Mesenchymal stem cell (in vitro differentiated cells and primary cell): ENCODE measurements at regions not wholly inside any gene's neighbourhood (a gene's known extent, or its start where the extent isn't known, plus 50 kb on each side); places are given as distances from the start of the nearest gene placed in this dataset.

ENCODE experiments used
- DNase-seq: peaks from one replicate; pipeline ENCODE4 v3.0.0-alpha.2; 2013
- H2AFZ ChIP-seq: one replicate; pipeline ENCODE4 v1.6.1; 2013; ENCODE audit warnings: low read depth, mild to moderate bottlenecking, control low read depth, inconsistent platforms, low read length, moderate library complexity
- H2AK5ac ChIP-seq: 2 replicates; pipeline ENCODE4 v1.6.1; 2013; ENCODE audit warnings: low read length, moderate library complexity, mild to moderate bottlenecking, inconsistent platforms; ENCODE audit not compliant: severe bottlenecking
- H2BK120ac ChIP-seq: one replicate; pipeline ENCODE4 v1.6.1; 2013; ENCODE audit warnings: low read depth, mild to moderate bottlenecking, inconsistent platforms, low read length, moderate library complexity
- H2BK12ac ChIP-seq, 2 experiments: one replicate each; pipeline ENCODE4 v1.6.1; 2013; ENCODE audit warnings: inconsistent platforms in 2 of 2, low read length in 2 of 2, mild to moderate bottlenecking in 2 of 2, moderate library complexity in 2 of 2, control low read depth in 1 of 2
- H2BK15ac ChIP-seq: one replicate; pipeline ENCODE4 v1.6.1; 2013; ENCODE audit warnings: mild to moderate bottlenecking, low read depth, inconsistent platforms; ENCODE audit not compliant: poor library complexity, severe bottlenecking
- H2BK5ac ChIP-seq: 2 replicates; pipeline ENCODE4 v1.6.1; 2013; ENCODE audit warnings: low read depth, mild to moderate bottlenecking, low read length, control low read depth, inconsistent platforms; ENCODE audit not compliant: poor library complexity, severe bottlenecking
- H3K14ac ChIP-seq, 2 experiments: one replicate each; pipeline ENCODE4 v1.6.1; 2013; ENCODE audit warnings: inconsistent platforms in 2 of 2, low read length in 2 of 2, control low read depth in 1 of 2, mild to moderate bottlenecking in 1 of 2, moderate library complexity in 1 of 2
- H3K18ac ChIP-seq, 2 experiments: one replicate each; pipeline ENCODE4 v1.6.1; 2013; ENCODE audit warnings: inconsistent platforms in 2 of 2, low read length in 2 of 2, control low read depth in 1 of 2, low read depth in 1 of 2, mild to moderate bottlenecking in 1 of 2
- H3K23ac ChIP-seq, 2 experiments: one replicate each; pipeline ENCODE4 v1.6.1; 2013; ENCODE audit warnings: inconsistent platforms in 2 of 2, low read length in 2 of 2, mild to moderate bottlenecking in 2 of 2, moderate library complexity in 2 of 2, control low read depth in 1 of 2
- H3K27ac ChIP-seq: 2 replicates; pipeline ENCODE4 v1.5.1; 2013; ENCODE audit warnings: mild to moderate bottlenecking, moderate library complexity, low read length, control low read depth, inconsistent platforms; ENCODE audit not compliant: poor library complexity, severe bottlenecking
- H3K27me3 ChIP-seq, 2 experiments: 2 replicates each; pipeline versions ENCODE4 v1.6.1 to v1.7.0; 2013; ENCODE audit warnings: low read length in 2 of 2, mild to moderate bottlenecking in 2 of 2, moderate library complexity in 2 of 2, control low read depth in 1 of 2, inconsistent platforms in 1 of 2; ENCODE audit not compliant: control insufficient read depth in 1 of 2, insufficient read depth in 1 of 2
- H3K36me3 ChIP-seq, 2 experiments: 2 replicates each; pipeline versions ENCODE4 v1.6.1 to v1.7.0; 2013; ENCODE audit warnings: low read length in 2 of 2, control low read depth in 1 of 2, inconsistent platforms in 1 of 2, low read depth in 1 of 2, mild to moderate bottlenecking in 1 of 2; ENCODE audit not compliant: insufficient read depth in 2 of 2, control insufficient read depth in 1 of 2
- H3K4ac ChIP-seq, 2 experiments: one replicate each; pipeline ENCODE4 v1.6.1; 2013; ENCODE audit warnings: inconsistent platforms in 2 of 2, low read length in 2 of 2, mild to moderate bottlenecking in 2 of 2, moderate library complexity in 2 of 2, control low read depth in 1 of 2, low read depth in 1 of 2
- H3K4me1 ChIP-seq: 2 replicates; pipeline ENCODE4 v1.6.1; 2013; ENCODE audit warnings: low read depth, low read length, control low read depth; ENCODE audit not compliant: control insufficient read depth, insufficient read depth
- H3K4me2 ChIP-seq: 2 replicates; pipeline ENCODE4 v1.6.1; 2013; ENCODE audit warnings: low read length, mild to moderate bottlenecking, inconsistent platforms; ENCODE audit not compliant: poor library complexity, severe bottlenecking
- H3K4me3 ChIP-seq, 2 experiments: 2 replicates each; pipeline versions ENCODE4 v1.5.1 to v1.7.0; 2013; ENCODE audit warnings: low read length in 2 of 2, mild to moderate bottlenecking in 2 of 2, control low read depth in 1 of 2, low read depth in 1 of 2; ENCODE audit not compliant: insufficient read depth in 1 of 2
- H3K79me1 ChIP-seq: replicated peaks from 2 replicates; pipeline ENCODE4 v1.6.1; 2013; ENCODE audit warnings: mild to moderate bottlenecking, control low read depth, low read length, inconsistent platforms; ENCODE audit not compliant: poor library complexity, severe bottlenecking
- H3K9ac ChIP-seq: 2 replicates; pipeline ENCODE4 v1.7.0; 2013; ENCODE audit warnings: mild to moderate bottlenecking, low read length, moderate library complexity
- H3K9me3 ChIP-seq: 2 replicates; pipeline ENCODE4 v1.7.0; 2013; ENCODE audit warnings: mild to moderate bottlenecking, low read length; ENCODE audit not compliant: control insufficient read depth
- H4K8ac ChIP-seq: one replicate; pipeline ENCODE4 v1.6.1; 2013; ENCODE audit warnings: inconsistent platforms, mild to moderate bottlenecking, low read length, moderate library complexity
- H4K91ac ChIP-seq: one replicate; pipeline ENCODE4 v1.6.1; 2013; ENCODE audit warnings: mild to moderate bottlenecking, low read length, inconsistent platforms
- WGBS: methylation state at CpG from one replicate; pipeline ENCODE4 v1.1.7; 2013; ENCODE audit warnings: mixed read lengths; 5-methylcytosine and 5-hydroxymethylcytosine counted together

- Histone ChIP-seq H2BK120ac (no peak overlapping the region), H3K27me3 (no peaks in the 10 kb centered on the region), H4K91ac (no peak overlapping the region), H3K4me3 (no peak overlapping the region), H2BK5ac (no peak overlapping the region), H3K79me1 (no peaks in the 10 kb centered on the region), H3K9ac (no peak overlapping the region), H3K4ac (no peak overlapping the region), H2AK5ac (no peak overlapping the region), H3K9me3 (no peaks in the 10 kb centered on the region), H2BK15ac (no peak overlapping the region), H4K8ac (no peak overlapping the region), H3K4me2 (no peak overlapping the region), H2BK12ac (no peak overlapping the region), H3K36me3 (no peaks in the 10 kb centered on the region), H3K23ac (no peak overlapping the region), H3K18ac (no peak overlapping the region), H3K4me1 (peaks cover 7% of the 10 kb centered on the region), H3K27ac (no peak overlapping the region), H3K14ac (no peak overlapping the region), H2AFZ (no peak overlapping the region)
- WGBS, result 100% methylated on average over 3 of the region's 3 CpGs
- DNase-seq, result no peak
These were observed 249.1 kb downstream of the ENC1 start for GRCh38 chr5:74391410-74391809.

GRCh38 chr5:74390822-74391221 lies 249.7 kb downstream of the ENC1 start:
- Histone ChIP-seq H2BK15ac (no peak overlapping the region), H3K18ac (no peak overlapping the region), H3K36me3 (no peaks in the 10 kb centered on the region), H3K4ac (no peak overlapping the region), H4K8ac (no peak overlapping the region), H2BK12ac (no peak overlapping the region), H3K79me1 (no peaks in the 10 kb centered on the region), H2AFZ (no peak overlapping the region), H3K4me1 (peaks cover 7% of the 10 kb centered on the region), H3K4me3 (no peak overlapping the region), H4K91ac (no peak overlapping the region), H2BK120ac (no peak overlapping the region), H3K27ac (no peak overlapping the region), H3K14ac (no peak overlapping the region), H2BK5ac (no peak overlapping the region), H3K9ac (no peak overlapping the region), H2AK5ac (no peak overlapping the region), H3K4me2 (no peak overlapping the region), H3K27me3 (no peaks in the 10 kb centered on the region), H3K9me3 (no peaks in the 10 kb centered on the region), H3K23ac (no peak overlapping the region)
- DNase-seq, result no peak
- WGBS, result 100% methylated on average over 1 of the region's 2 CpGs

DNA sequence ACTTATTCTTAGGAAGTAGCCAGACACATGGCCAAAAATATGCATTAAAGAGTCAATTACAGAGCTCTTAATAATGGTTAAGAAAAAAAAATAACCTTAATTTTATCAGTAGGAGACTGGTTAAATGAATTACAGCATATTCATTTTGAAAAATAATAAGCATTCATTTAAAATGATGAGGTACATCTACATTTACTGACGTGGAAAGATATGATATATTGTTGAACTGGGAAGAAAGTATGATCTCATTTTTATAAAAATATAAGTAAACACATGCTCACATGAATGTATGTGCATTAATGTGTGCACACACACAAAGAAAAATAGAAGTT lies 250.3 kb downstream of the ENC1 start:
- no peaks in the 10 kb centered on the region for H3K9me3 ChIP-seq
- H3K23ac ChIP-seq, result no peak overlapping the region
- no peak overlapping the region for H4K91ac ChIP-seq
- H3K36me3 ChIP-seq, result no peaks in the 10 kb centered on the region
- H4K8ac ChIP-seq, result no peak overlapping the region
- WGBS, result no CpG with 5 or more reads among the region's 1 CpG
- no peak overlapping the region for H2AFZ ChIP-seq
- H3K14ac ChIP-seq, result no peak overlapping the region
- H3K27me3 ChIP-seq, result no peaks in the 10 kb centered on the region
- no peak overlapping the region for H2BK5ac ChIP-seq
- H2BK12ac ChIP-seq, result no peak overlapping the region
- no peaks in the 10 kb centered on the region for H3K79me1 ChIP-seq
- no peak overlapping the region for H2BK120ac ChIP-seq
- H3K27ac ChIP-seq, result no peak overlapping the region
- DNase-seq, result no peak
- H3K4me1 ChIP-seq, result peaks cover 7% of the 10 kb centered on the region
- no peak overlapping the region for H3K18ac ChIP-seq
- H3K4ac ChIP-seq, result no peak overlapping the region
- no peak overlapping the region for H2BK15ac ChIP-seq
- no peak overlapping the region for H3K4me2 ChIP-seq
- H3K4me3 ChIP-seq, result no peak overlapping the region
- no peak overlapping the region for H3K9ac ChIP-seq
- no peak overlapping the region for H2AK5ac ChIP-seq

- 90% methylated on average over 2 of the region's 2 CpGs for WGBS
- no peak overlapping the region for H2BK5ac ChIP-seq
- H3K79me1 ChIP-seq, result no peaks in the 10 kb centered on the region
- no peak for DNase-seq
- no peak overlapping the region for H3K14ac ChIP-seq
- no peak overlapping the region for H2BK120ac ChIP-seq
- no peak overlapping the region for H3K4ac ChIP-seq
- no peak overlapping the region for H3K23ac ChIP-seq
- no peaks in the 10 kb centered on the region for H3K36me3 ChIP-seq
- H3K4me1 ChIP-seq, result peaks cover 2% of the 10 kb centered on the region
- no peak overlapping the region for H3K9ac ChIP-seq
- H4K91ac ChIP-seq, result peak overlapping the region; percentile 1
- H4K8ac ChIP-seq, result no peak overlapping the region
- no peak overlapping the region for H3K4me3 ChIP-seq
- no peaks in the 10 kb centered on the region for H3K27me3 ChIP-seq
- H3K27ac ChIP-seq, result no peak overlapping the region
- H2AFZ ChIP-seq, result no peak overlapping the region
- H3K9me3 ChIP-seq, result no peaks in the 10 kb centered on the region
- H3K18ac ChIP-seq, result peak overlapping the region in 1 of 2 experiments; percentile 41
- H2AK5ac ChIP-seq, result no peak overlapping the region
- H2BK12ac ChIP-seq, result peak overlapping the region in 1 of 2 experiments; percentile 33
- H3K4me2 ChIP-seq, result no peak overlapping the region
- H2BK15ac ChIP-seq, result no peak overlapping the region
These were observed 250.8 kb downstream of the ENC1 start for GRCh38 chr5:74389531-74390305.
